K562 (cell line): ENCODE measurements at regions not wholly inside any gene's neighbourhood (a gene's known extent, or its start where the extent isn't known, plus 50 kb on each side); places are given as distances from the start of the nearest gene placed in this dataset.

Source experiments
- ATAC-seq: fragments of 200-7000 bp; cut with Tn5 transposase; 3 replicates; pipeline ENCODE4 v1.9.1; 2020; ENCODE audit warnings: moderate library complexity
- BruUV-seq: library from RNA; stranded (reverse); fragments of 400-500 nt; replicated peaks from 2 replicates; lab custom pipeline; 2021; lab: Mats Ljungman, UMichigan
- CTCF ChIA-PET: fragments of 300-600 bp; formaldehyde crosslinking; extraction: SDS; loops from one replicate; lab custom pipeline; 2021; ENCODE audit warnings: low intra/inter-chr PET ratio; lab: Yijun Ruan, JAX
- POLR2A ChIA-PET: fragments of 300-600, 350-650 bp; sonication (Branson Sonifier 250); formaldehyde crosslinking; extraction: SDS; loops from one replicate; lab custom pipeline; 2021; ENCODE audit warnings: antibody characterized with exemption, inconsistent platforms; lab: Yijun Ruan, JAX
- DNase-seq, 4 experiments: peaks; one replicate each; pipeline versions ENCODE4 v3.0.0 to v3.0.0-alpha.2; 2011 to 2018; ENCODE audit warnings: low spot score in 3 of 4, mixed read lengths in 3 of 4; ENCODE audit errors: extremely low read depth in 1 of 4
- FAIRE-seq: peaks from 2 replicates; lab custom pipeline; 2011; peaks lifted over from hg19 to GRCh38; lab: Jason Lieb, UNC
- H2AFZ ChIP-seq: 2 replicates; pipeline ENCODE4 v1.6.0; 2011; ENCODE audit warnings: low read depth, low read length, control low read depth, inconsistent platforms
- H3K27ac ChIP-seq: fragments of 200-600 bp; 3 replicates; pipeline ENCODE4 v1.8.0; 2011; ENCODE audit warnings: low read depth, mild to moderate bottlenecking, control low read depth, inconsistent platforms, low read length, moderate library complexity, mixed read lengths; ENCODE audit errors: extremely low read depth
- H3K27me3 ChIP-seq, 2 experiments: fragments of 300-600 bp in 1 of 2; 2 replicates in 1 of 2; 3 replicates in 1 of 2; pipeline versions ENCODE4 v1.6.0 to v1.8.0; 2011; ENCODE audit warnings: inconsistent platforms in 2 of 2, low read length in 2 of 2, mild to moderate bottlenecking in 1 of 2, mixed read lengths in 1 of 2, moderate library complexity in 1 of 2; ENCODE audit not compliant: control insufficient read depth in 2 of 2, insufficient read depth in 2 of 2
- H3K36me3 ChIP-seq: fragments of 300-600 bp; 3 replicates; pipeline ENCODE4 v1.8.0; 2011; ENCODE audit warnings: mild to moderate bottlenecking, low read length, inconsistent platforms; ENCODE audit not compliant: control insufficient read depth, insufficient read depth
- H3K4me1 ChIP-seq, 2 experiments: fragments of 200-600 bp in 1 of 2; replicated peaks in 1 of 2; 2 replicates in 1 of 2; 3 replicates in 1 of 2; pipeline versions ENCODE4 v1.5.1 to v1.8.0; 2011; ENCODE audit warnings: inconsistent platforms in 2 of 2, low read length in 2 of 2, mild to moderate bottlenecking in 1 of 2, mixed read lengths in 1 of 2, moderate library complexity in 1 of 2; ENCODE audit not compliant: control insufficient read depth in 2 of 2, insufficient read depth in 2 of 2
- H3K4me2 ChIP-seq: 2 replicates; pipeline ENCODE4 v1.6.1; 2011; ENCODE audit warnings: low read length, control low read depth, inconsistent platforms, mixed read lengths; ENCODE audit not compliant: insufficient read depth
- H3K4me3 ChIP-seq: fragments of 200-600 bp; sonication (generic), shearing (Covaris generic); 2 replicates; pipeline ENCODE4 v1.5.1; 2016; ENCODE audit warnings: control low read depth, inconsistent platforms
- H3K79me2 ChIP-seq: fragments of 200-600 bp; 3 replicates; pipeline ENCODE4 v1.8.0; 2011; ENCODE audit warnings: low read length, inconsistent platforms; ENCODE audit not compliant: control insufficient read depth, insufficient read depth
- H3K9ac ChIP-seq, 2 experiments: 2 replicates each; pipeline versions ENCODE4 v1.6.0 to v1.6.1; 2011; ENCODE audit warnings: low read depth in 2 of 2, low read length in 2 of 2, control low read depth in 1 of 2, inconsistent platforms in 1 of 2, mild to moderate bottlenecking in 1 of 2, mixed read lengths in 1 of 2; ENCODE audit not compliant: insufficient read depth in 1 of 2
- H3K9me1 ChIP-seq: one replicate; pipeline ENCODE4 v1.6.0; 2011; ENCODE audit warnings: inconsistent platforms, mild to moderate bottlenecking, low read length, moderate library complexity; ENCODE audit not compliant: control insufficient read depth, insufficient read depth
- H3K9me3 ChIP-seq: replicated peaks from 2 replicates; pipeline ENCODE4 v1.5.1; 2011; ENCODE audit warnings: low read depth, low read length, inconsistent platforms; ENCODE audit not compliant: control insufficient read depth, insufficient read depth
- H4K20me1 ChIP-seq: replicated peaks from 2 replicates; pipeline ENCODE4 v1.6.1; 2011; ENCODE audit warnings: low read length, inconsistent platforms, mixed read lengths; ENCODE audit not compliant: control insufficient read depth, insufficient read depth
- CCAR2 ChIP-seq: fragments of 200-400 bp; formaldehyde crosslinking; IDR thresholded peaks from 2 replicates; pipeline ENCODE4 v1.6.1; 2017; ENCODE audit warnings: mild to moderate bottlenecking, low read depth, low read length
- JUND ChIP-seq, 2 experiments: IDR thresholded peaks; 2 replicates in 1 of 2; 3 replicates in 1 of 2; pipeline ENCODE4 v1.6.1; 2011; ENCODE audit warnings: borderline replicate concordance in 2 of 2, low read depth in 2 of 2, low read length in 2 of 2, improper control_type of control experiment in 1 of 2, missing biosample characterization in 1 of 2, missing genetic modification characterization in 1 of 2, missing genetic modification reagents in 1 of 2
- KLF10 ChIP-seq: fragments of 250-450 bp; sonication (Bioruptor Pico); IDR thresholded peaks from 2 replicates; pipeline ENCODE4 v1.6.1; 2021; ENCODE audit warnings: matching md5 sums
- L3MBTL2 ChIP-seq: fragments of 450-650 bp; IDR thresholded peaks from 2 replicates; pipeline ENCODE4 v1.6.1; 2016; ENCODE audit warnings: mild to moderate bottlenecking, moderate library complexity
- NFIC ChIP-seq: fragments of 450-650 bp; IDR thresholded peaks from 2 replicates; pipeline ENCODE4 v1.6.1; 2017; ENCODE audit warnings: mild to moderate bottlenecking, inconsistent platforms
- POLR2A ChIP-seq: fragments of 450-650 bp; conservative IDR thresholded peaks from 2 replicates; pipeline ENCODE4 v1.6.1; 2016
- SMARCC2 ChIP-seq: fragments of 450-650 bp; IDR thresholded peaks from 2 replicates; pipeline ENCODE4 v1.6.1; 2017; ENCODE audit warnings: antibody characterized with exemption, moderate library complexity, mild to moderate bottlenecking, low read depth
- ZNF3 ChIP-seq: fragments of 250-450 bp; sonication (Bioruptor Pico); IDR thresholded peaks from 2 replicates; pipeline ENCODE4 v1.5.0; 2021; ENCODE audit warnings: mild to moderate bottlenecking, moderate library complexity
- WGBS: fragments of 100-300 bp; shearing (Covaris generic); methylation state at CpG from one replicate; pipeline ENCODE4 v1.1.6; 2016; ENCODE audit warnings: low coverage, mixed read lengths; ENCODE audit not compliant: insufficient coverage; ENCODE audit errors: missing lambda C conversion rate; 5-methylcytosine and 5-hydroxymethylcytosine counted together
- in situ Hi-C: fragments of 300-500 bp; cut with MboI; formaldehyde crosslinking; loops from 4 replicates; pipeline ENCODE4 v1.15.0; 2018; ENCODE audit warnings: inconsistent platforms, mixed read lengths
- intact Hi-C: fragments of 100-400 bp; cut with micrococcal nuclease; formaldehyde crosslinking; loops from 2 replicates; pipeline ENCODE4 v1.14.2; 2022
- TF ChIP-seq, protein P1 (sequence below): sonication (generic); formaldehyde crosslinking; IDR thresholded peaks from 2 replicates; pipeline ENCODE4 v1.8.0; 2022; ENCODE audit warnings: missing genetic modification reagents, mild to moderate bottlenecking, moderate library complexity, borderline replicate concordance
- TF ChIP-seq, protein P2 (sequence below), 2 experiments: fragments of 450-650 bp in 1 of 2; sonication (generic) in 1 of 2; formaldehyde crosslinking in 1 of 2; IDR thresholded peaks in 1 of 2; conservative IDR thresholded peaks in 1 of 2; 2 replicates each; pipeline versions ENCODE4 v1.6.1 to v1.8.1; 2016 to 2023; ENCODE audit warnings: mild to moderate bottlenecking in 2 of 2, moderate library complexity in 2 of 2, inconsistent platforms in 1 of 2, missing genetic modification reagents in 1 of 2
- TF ChIP-seq, protein P3 (sequence below): fragments of 450-650 bp; formaldehyde crosslinking; conservative IDR thresholded peaks from 2 replicates; pipeline ENCODE4 v1.4.0; 2022; ENCODE audit warnings: mild to moderate bottlenecking, missing genetic modification characterization
- TF ChIP-seq, protein P4 (sequence below): sonication (generic); formaldehyde crosslinking; IDR thresholded peaks from 2 replicates; pipeline ENCODE4 v1.8.0; 2022; ENCODE audit warnings: mild to moderate bottlenecking, low read depth, missing genetic modification reagents
- TF ChIP-seq, protein P5 (sequence below): fragments of 200-400 bp; formaldehyde crosslinking; IDR thresholded peaks from 2 replicates; pipeline ENCODE4 v1.6.1; 2017; ENCODE audit warnings: mild to moderate bottlenecking, low read depth, low read length, moderate library complexity

DNA sequence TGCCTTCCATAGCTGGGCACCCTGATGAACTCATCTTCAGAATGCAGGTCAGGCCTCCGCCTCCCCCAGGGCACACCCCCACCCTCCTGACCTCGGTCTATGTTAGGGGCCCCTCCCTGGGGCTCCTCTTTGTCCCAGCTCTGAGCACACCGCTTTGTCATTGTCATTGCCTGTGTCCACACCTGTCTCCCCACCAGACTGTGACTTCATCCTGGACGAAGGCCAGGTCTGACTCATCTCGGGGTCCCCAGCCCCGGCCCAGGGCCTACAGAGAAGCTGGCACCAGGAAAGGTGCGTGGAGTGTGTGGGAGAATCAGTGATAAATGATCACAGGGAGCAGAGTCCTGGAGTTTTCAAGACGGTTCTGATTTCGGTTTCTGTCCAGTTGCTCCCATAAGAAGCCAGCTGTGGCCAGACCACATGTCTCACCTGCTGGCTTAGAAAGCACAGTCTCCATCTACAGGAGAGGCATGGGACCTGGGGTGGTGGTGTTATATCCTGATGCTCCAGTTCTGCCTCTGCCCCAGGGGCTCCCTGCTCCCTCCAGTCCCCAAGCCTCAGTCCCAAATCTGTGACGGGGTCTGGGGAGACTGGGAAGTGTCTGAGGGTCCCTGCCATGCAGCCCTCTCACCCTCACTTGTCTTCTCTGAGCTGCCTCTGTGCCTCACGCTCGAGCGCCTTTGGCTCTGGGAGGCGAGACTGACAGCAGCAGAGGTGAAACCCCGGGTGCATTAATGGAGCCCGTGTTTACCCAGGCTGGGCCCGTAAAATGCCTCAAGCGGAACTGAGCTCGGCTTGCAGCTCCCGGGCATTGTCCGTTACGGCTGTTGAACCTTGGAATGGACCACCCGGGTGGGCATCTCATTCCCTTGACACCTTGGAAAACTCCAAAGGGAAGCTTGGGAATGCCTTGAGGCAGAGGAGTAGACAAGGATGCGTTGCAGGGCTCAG is 85.5 kb upstream of the WNT11 start:
- no peaks in the 10 kb centered on the region for H3K9me3 ChIP-seq
- intact Hi-C loops = no loop called here
- no peak overlapping the region for H3K27ac ChIP-seq
- H3K9ac ChIP-seq = no peak overlapping the region
- CTCF ChIA-PET = no interaction called here
- FAIRE-seq = no peak
- no peak overlapping the region for H2AFZ ChIP-seq
- no TSS peak for BruUV-seq
- 10% methylated on average over 24 of the region's 24 CpGs for WGBS
- TF ChIP-seq, protein P1, sequence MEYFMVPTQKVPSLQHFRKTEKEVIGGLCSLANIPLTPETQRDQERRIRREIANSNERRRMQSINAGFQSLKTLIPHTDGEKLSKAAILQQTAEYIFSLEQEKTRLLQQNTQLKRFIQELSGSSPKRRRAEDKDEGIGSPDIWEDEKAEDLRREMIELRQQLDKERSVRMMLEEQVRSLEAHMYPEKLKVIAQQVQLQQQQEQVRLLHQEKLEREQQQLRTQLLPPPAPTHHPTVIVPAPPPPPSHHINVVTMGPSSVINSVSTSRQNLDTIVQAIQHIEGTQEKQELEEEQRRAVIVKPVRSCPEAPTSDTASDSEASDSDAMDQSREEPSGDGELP (CRISPR knock-in tag) = peak; percentile 24; the same call in 1 of the 2 replicates
- peak; percentile 60 for TF ChIP-seq NFIC
- TF ChIP-seq ZNF3 = no peak
- TF ChIP-seq, protein P2, sequence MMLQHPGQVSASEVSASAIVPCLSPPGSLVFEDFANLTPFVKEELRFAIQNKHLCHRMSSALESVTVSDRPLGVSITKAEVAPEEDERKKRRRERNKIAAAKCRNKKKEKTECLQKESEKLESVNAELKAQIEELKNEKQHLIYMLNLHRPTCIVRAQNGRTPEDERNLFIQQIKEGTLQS (IDR thresholded peaks at IDR 0.05) = peak; percentile 59; the same call in 1 of the 2 replicates
- TF ChIP-seq, protein P2 (CRISPR knock-in tag; conservative IDR thresholded peaks at IDR 0.05) = no peak
- TF ChIP-seq, protein P3, sequence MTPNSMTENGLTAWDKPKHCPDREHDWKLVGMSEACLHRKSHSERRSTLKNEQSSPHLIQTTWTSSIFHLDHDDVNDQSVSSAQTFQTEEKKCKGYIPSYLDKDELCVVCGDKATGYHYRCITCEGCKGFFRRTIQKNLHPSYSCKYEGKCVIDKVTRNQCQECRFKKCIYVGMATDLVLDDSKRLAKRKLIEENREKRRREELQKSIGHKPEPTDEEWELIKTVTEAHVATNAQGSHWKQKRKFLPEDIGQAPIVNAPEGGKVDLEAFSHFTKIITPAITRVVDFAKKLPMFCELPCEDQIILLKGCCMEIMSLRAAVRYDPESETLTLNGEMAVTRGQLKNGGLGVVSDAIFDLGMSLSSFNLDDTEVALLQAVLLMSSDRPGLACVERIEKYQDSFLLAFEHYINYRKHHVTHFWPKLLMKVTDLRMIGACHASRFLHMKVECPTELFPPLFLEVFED (CRISPR knock-in tag) = no peak
- TF ChIP-seq, protein P4, sequence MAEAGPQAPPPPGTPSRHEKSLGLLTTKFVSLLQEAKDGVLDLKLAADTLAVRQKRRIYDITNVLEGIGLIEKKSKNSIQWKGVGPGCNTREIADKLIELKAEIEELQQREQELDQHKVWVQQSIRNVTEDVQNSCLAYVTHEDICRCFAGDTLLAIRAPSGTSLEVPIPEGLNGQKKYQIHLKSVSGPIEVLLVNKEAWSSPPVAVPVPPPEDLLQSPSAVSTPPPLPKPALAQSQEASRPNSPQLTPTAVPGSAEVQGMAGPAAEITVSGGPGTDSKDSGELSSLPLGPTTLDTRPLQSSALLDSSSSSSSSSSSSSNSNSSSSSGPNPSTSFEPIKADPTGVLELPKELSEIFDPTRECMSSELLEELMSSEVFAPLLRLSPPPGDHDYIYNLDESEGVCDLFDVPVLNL (CRISPR knock-in tag) = no peak
- TF ChIP-seq SMARCC2 = no peak
- TF ChIP-seq POLR2A = no peak
- TF ChIP-seq, protein P5, sequence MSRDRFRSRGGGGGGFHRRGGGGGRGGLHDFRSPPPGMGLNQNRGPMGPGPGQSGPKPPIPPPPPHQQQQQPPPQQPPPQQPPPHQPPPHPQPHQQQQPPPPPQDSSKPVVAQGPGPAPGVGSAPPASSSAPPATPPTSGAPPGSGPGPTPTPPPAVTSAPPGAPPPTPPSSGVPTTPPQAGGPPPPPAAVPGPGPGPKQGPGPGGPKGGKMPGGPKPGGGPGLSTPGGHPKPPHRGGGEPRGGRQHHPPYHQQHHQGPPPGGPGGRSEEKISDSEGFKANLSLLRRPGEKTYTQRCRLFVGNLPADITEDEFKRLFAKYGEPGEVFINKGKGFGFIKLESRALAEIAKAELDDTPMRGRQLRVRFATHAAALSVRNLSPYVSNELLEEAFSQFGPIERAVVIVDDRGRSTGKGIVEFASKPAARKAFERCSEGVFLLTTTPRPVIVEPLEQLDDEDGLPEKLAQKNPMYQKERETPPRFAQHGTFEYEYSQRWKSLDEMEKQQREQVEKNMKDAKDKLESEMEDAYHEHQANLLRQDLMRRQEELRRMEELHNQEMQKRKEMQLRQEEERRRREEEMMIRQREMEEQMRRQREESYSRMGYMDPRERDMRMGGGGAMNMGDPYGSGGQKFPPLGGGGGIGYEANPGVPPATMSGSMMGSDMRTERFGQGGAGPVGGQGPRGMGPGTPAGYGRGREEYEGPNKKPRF = no peak
- peak; percentile 42; the same call in 1 of the 2 replicates for TF ChIP-seq L3MBTL2
- TF ChIP-seq KLF10 = no peak
- TF ChIP-seq CCAR2 = no peak
- TF ChIP-seq JUND (IDR thresholded peaks at IDR 0.05; ENCODE audit: borderline replicate concordance, low read depth, low read length) = peak; percentile 24; the same call in 1 of the 2 replicates
- no peak for TF ChIP-seq JUND (tag; IDR thresholded peaks at IDR 0.05; ENCODE audit: borderline replicate concordance, low read depth, low read length)
- TF ChIP-seq, all 486 proteins: peak for 5
- Histone ChIP-seq H3K4me2 (no peak overlapping the region; the same call in 1 of the 2 replicates), H3K4me1 (no peaks in the 10 kb centered on the region; a peak in 1 of 5 replicates), H3K9me1 (no peaks in the 10 kb centered on the region), H3K27me3 (peaks cover 16 to 60% of the 10 kb centered on the region in 2 experiments), H3K79me2 (no peaks in the 10 kb centered on the region), H4K20me1 (no peaks in the 10 kb centered on the region), H3K4me3 (no peak overlapping the region), H3K36me3 (no peaks in the 10 kb centered on the region)
- DNase-seq (peak in 3 of 4 experiments; percentile 11 to 39 (median 31)), ATAC-seq (peak; percentile 53; the same call in 2 of the 3 replicates)
- in situ Hi-C loops = no loop called here
- POLR2A ChIA-PET = no interaction called here
